Gastroesophageal sphincter (tissue), 3 donors: ENCODE measurements at regions not wholly inside any gene's neighbourhood (a gene's known extent, or its start where the extent isn't known, plus 50 kb on each side); places are given as distances from the start of the nearest gene placed in this dataset.

ENCODE experiments used
- CTCF ChIP-seq, 4 experiments: fragments of 200-600 bp in 2 of 4; fragments of 450-650 bp in 2 of 4; sonication (generic) in 1 of 4; IDR thresholded peaks; one replicate each; pipeline ENCODE4 v1.5.1; 2017 to 2019; ENCODE audit warnings: antibody characterized with exemption in 4 of 4, mild to moderate bottlenecking in 2 of 4, moderate library complexity in 2 of 4
- EP300 ChIP-seq: sonication (generic); formaldehyde crosslinking; IDR thresholded peaks from one replicate; pipeline ENCODE4 v1.6.1; 2017; ENCODE audit warnings: antibody characterized with exemption, mild to moderate bottlenecking

- TF ChIP-seq CTCF (IDR thresholded peaks at IDR 0.05) (no peak), EP300 (no peak)
Measured at GRCh38 chr14:29262979-29263378, 496.4 kb downstream of the FOXG1 start.
